Upper lobe of right lung (tissue), 1 donor: ENCODE measurements at regions not wholly inside any gene's neighbourhood (a gene's known extent, or its start where the extent isn't known, plus 50 kb on each side); places are given as distances from the start of the nearest gene placed in this dataset.

Experiments used
- ATAC-seq: fragments of 200-7000 bp; cut with Tn5 transposase; one replicate; pipeline ENCODE4 v1.9.1; 2020; ENCODE audit warnings: mild to moderate bottlenecking, moderate library complexity
- DNase-seq: peaks from one replicate; pipeline ENCODE4 v3.0.0-alpha.2; 2020
- H3K27ac ChIP-seq: fragments of 200-600 bp; one replicate; pipeline ENCODE4 v1.8.0; 2022
- H3K27me3 ChIP-seq: fragments of 200-600 bp; one replicate; pipeline ENCODE4 v1.8.0; 2022; ENCODE audit warnings: mild to moderate bottlenecking
- H3K36me3 ChIP-seq: fragments of 200-600 bp; one replicate; pipeline ENCODE4 v1.8.0; 2022
- H3K4me1 ChIP-seq: fragments of 200-600 bp; one replicate; pipeline ENCODE4 v1.8.0; 2022
- H3K4me3 ChIP-seq: fragments of 200-600 bp; one replicate; pipeline ENCODE4 v1.8.0; 2022; ENCODE audit warnings: mild to moderate bottlenecking
- H3K9me3 ChIP-seq: fragments of 200-600 bp; one replicate; pipeline ENCODE4 v1.8.0; 2022
- CTCF ChIP-seq: fragments of 200-600 bp; IDR thresholded peaks from one replicate; pipeline ENCODE4 v1.8.0; 2022; ENCODE audit warnings: antibody characterized with exemption
- intact Hi-C: fragments of 100-400 bp; cut with DNase I; formaldehyde crosslinking; loops from one replicate; pipeline ENCODE4 v1.11.0; 2022
- donor health status: DM: no; HTN: yes; CAD: no; lungs with severe emphysema.

- Histone ChIP-seq H3K36me3 (no peaks in the 10 kb centered on the region), H3K4me1 (no peaks in the 10 kb centered on the region), H3K27me3 (no peaks in the 10 kb centered on the region), H3K9me3 (no peaks in the 10 kb centered on the region), H3K27ac (no peak overlapping the region), H3K4me3 (no peak overlapping the region)
- TF ChIP-seq CTCF: no peak
- no peak for ATAC-seq
- intact Hi-C loops: no loop called here
- DNase-seq: no peak
These were observed 2071.2 kb upstream of the CDH6 start for GRCh38 chr5:29122306-29122705.

GRCh38 chr5:29114331-29114768 is 2076.0 kb upstream of the CDH9 start:
- Histone ChIP-seq H3K4me3 (no peak overlapping the region), H3K36me3 (no peaks in the 10 kb centered on the region), H3K9me3 (peaks cover 6% of the 10 kb centered on the region), H3K4me1 (no peaks in the 10 kb centered on the region), H3K27ac (no peak overlapping the region), H3K27me3 (no peaks in the 10 kb centered on the region)
- no peak for TF ChIP-seq CTCF
- ATAC-seq (no peak), DNase-seq (no peak)
- intact Hi-C loops: no loop called here

- DNase-seq (no peak), ATAC-seq (no peak)
- intact Hi-C loops: no loop called here
- H3K9me3 ChIP-seq: peaks cover 6% of the 10 kb centered on the region
- no peaks in the 10 kb centered on the region for H3K27me3 ChIP-seq
- no peak overlapping the region for H3K4me3 ChIP-seq
- TF ChIP-seq CTCF: no peak
- no peak overlapping the region for H3K27ac ChIP-seq
- H3K4me1 ChIP-seq: no peaks in the 10 kb centered on the region
- no peaks in the 10 kb centered on the region for H3K36me3 ChIP-seq
These were observed 2075.1 kb upstream of the CDH9 start for GRCh38 chr5:29113516-29113915.

GRCh38 chr5:29099585-29099984 is 2061.2 kb upstream of the CDH9 start:
- DNase-seq (no peak), ATAC-seq (no peak)
- H3K4me3 ChIP-seq: no peak overlapping the region
- H3K36me3 ChIP-seq: no peaks in the 10 kb centered on the region
- no peaks in the 10 kb centered on the region for H3K27me3 ChIP-seq
- no peak for TF ChIP-seq CTCF
- H3K4me1 ChIP-seq: no peaks in the 10 kb centered on the region
- no peaks in the 10 kb centered on the region for H3K9me3 ChIP-seq
- no peak overlapping the region for H3K27ac ChIP-seq
- intact Hi-C loops: no loop called here

GRCh38 chr5:29089591-29090130 is 2051.3 kb upstream of the CDH9 start:
- Histone ChIP-seq H3K27ac (no peak overlapping the region), H3K9me3 (no peaks in the 10 kb centered on the region), H3K4me3 (no peak overlapping the region), H3K4me1 (no peaks in the 10 kb centered on the region), H3K27me3 (no peaks in the 10 kb centered on the region), H3K36me3 (no peaks in the 10 kb centered on the region)
- DNase-seq (no peak), ATAC-seq (no peak)
- TF ChIP-seq CTCF: no peak
- intact Hi-C loops: no loop called here

- no peaks in the 10 kb centered on the region for H3K27me3 ChIP-seq
- no peak for DNase-seq
- intact Hi-C loops: no loop called here
- no peaks in the 10 kb centered on the region for H3K4me1 ChIP-seq
- TF ChIP-seq CTCF: no peak
- H3K4me3 ChIP-seq: no peak overlapping the region
- ATAC-seq: no peak
- no peaks in the 10 kb centered on the region for H3K36me3 ChIP-seq
- no peaks in the 10 kb centered on the region for H3K9me3 ChIP-seq
- H3K27ac ChIP-seq: no peak overlapping the region
These were observed 2046.8 kb upstream of the CDH9 start for GRCh38 chr5:29085142-29085541.
